ENCODE measurements at regions not wholly inside any gene's neighbourhood (a gene's known extent, or its start where the extent isn't known, plus 50 kb on each side); places are given as distances from the start of the nearest gene placed in this dataset.
A peak's percentile ranks its signal among the peaks of the same experiment; 100 is the strongest.

- TF ChIP-seq, protein P1, sequence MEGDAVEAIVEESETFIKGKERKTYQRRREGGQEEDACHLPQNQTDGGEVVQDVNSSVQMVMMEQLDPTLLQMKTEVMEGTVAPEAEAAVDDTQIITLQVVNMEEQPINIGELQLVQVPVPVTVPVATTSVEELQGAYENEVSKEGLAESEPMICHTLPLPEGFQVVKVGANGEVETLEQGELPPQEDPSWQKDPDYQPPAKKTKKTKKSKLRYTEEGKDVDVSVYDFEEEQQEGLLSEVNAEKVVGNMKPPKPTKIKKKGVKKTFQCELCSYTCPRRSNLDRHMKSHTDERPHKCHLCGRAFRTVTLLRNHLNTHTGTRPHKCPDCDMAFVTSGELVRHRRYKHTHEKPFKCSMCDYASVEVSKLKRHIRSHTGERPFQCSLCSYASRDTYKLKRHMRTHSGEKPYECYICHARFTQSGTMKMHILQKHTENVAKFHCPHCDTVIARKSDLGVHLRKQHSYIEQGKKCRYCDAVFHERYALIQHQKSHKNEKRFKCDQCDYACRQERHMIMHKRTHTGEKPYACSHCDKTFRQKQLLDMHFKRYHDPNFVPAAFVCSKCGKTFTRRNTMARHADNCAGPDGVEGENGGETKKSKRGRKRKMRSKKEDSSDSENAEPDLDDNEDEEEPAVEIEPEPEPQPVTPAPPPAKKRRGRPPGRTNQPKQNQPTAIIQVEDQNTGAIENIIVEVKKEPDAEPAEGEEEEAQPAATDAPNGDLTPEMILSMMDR (IDR thresholded peaks at IDR 0.05; ENCODE audit: extremely low read depth, low read depth, low read length), result no peak
- H3K27ac ChIP-seq (ENCODE audit: low read depth, low read length), result no peak overlapping the region
- DNase-seq (ENCODE audit: insufficient read length, low spot score, missing footprints), result no peak
- no peaks in the 10 kb centered on the region for H3K36me3 ChIP-seq (ENCODE audit: insufficient read depth, low read length)
- H3K4me2 ChIP-seq (ENCODE audit: insufficient read depth, low read length), result no peak overlapping the region
- H3K4me3 ChIP-seq (ENCODE audit: insufficient read depth, low read length), result no peak overlapping the region
- H2AFZ ChIP-seq (ENCODE audit: low read length), result peak overlapping the region; percentile 24
- no peaks in the 10 kb centered on the region for H4K20me1 ChIP-seq (ENCODE audit: insufficient read depth, low read length)
- peaks cover 4% of the 10 kb centered on the region for H3K4me1 ChIP-seq (ENCODE audit: insufficient read depth, low read length)
- no peaks in the 10 kb centered on the region for H3K9me3 ChIP-seq (ENCODE audit: low read depth, low read length)
- no peaks in the 10 kb centered on the region for H3K79me2 ChIP-seq (ENCODE audit: insufficient read depth, low read length)
- no peaks in the 10 kb centered on the region for H3K27me3 ChIP-seq (ENCODE audit: insufficient read depth, low read length)
Observed at GRCh38 chr4:181823183-181823582, 420.0 kb upstream of the TENM3 start.

DNA sequence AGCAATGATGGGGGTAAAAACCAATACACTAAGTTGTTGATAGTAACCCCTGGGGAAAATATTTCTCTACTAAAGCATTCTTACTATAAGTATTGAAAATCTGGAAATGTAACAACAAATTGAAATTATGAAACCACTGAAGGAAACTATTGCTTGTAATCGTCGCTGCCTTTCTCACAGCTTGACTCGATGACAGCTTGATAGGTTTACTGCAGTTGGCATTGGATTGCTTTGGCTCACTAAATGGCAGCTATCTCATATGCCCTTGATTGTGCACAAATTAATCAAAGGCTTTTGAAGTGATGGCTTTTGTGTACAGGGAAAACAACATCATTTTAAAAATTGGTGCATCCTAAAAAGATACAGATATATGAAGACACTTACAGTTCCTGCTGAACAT lies 419.6 kb upstream of the TENM3 start:
- Histone ChIP-seq H2AFZ (ENCODE audit: low read length) (no peak overlapping the region), H3K4me2 (ENCODE audit: insufficient read depth, low read length) (no peak overlapping the region), H3K9me3 (ENCODE audit: low read depth, low read length) (no peaks in the 10 kb centered on the region), H3K4me1 (ENCODE audit: insufficient read depth, low read length) (peaks cover 4% of the 10 kb centered on the region), H3K4me3 (ENCODE audit: insufficient read depth, low read length) (no peak overlapping the region), H4K20me1 (ENCODE audit: insufficient read depth, low read length) (no peaks in the 10 kb centered on the region), H3K27me3 (ENCODE audit: insufficient read depth, low read length) (no peaks in the 10 kb centered on the region), H3K27ac (ENCODE audit: low read depth, low read length) (no peak overlapping the region), H3K36me3 (ENCODE audit: insufficient read depth, low read length) (no peaks in the 10 kb centered on the region), H3K79me2 (ENCODE audit: insufficient read depth, low read length) (no peaks in the 10 kb centered on the region)
- TF ChIP-seq, protein P1 (IDR thresholded peaks at IDR 0.05; ENCODE audit: extremely low read depth, low read depth, low read length), result no peak
- no peak for DNase-seq (ENCODE audit: insufficient read length, low spot score, missing footprints)

- Histone ChIP-seq H3K36me3 (ENCODE audit: insufficient read depth, low read length) (no peaks in the 10 kb centered on the region), H3K4me1 (ENCODE audit: insufficient read depth, low read length) (peaks cover 4% of the 10 kb centered on the region), H3K27me3 (ENCODE audit: insufficient read depth, low read length) (no peaks in the 10 kb centered on the region), H3K79me2 (ENCODE audit: insufficient read depth, low read length) (no peaks in the 10 kb centered on the region), H4K20me1 (ENCODE audit: insufficient read depth, low read length) (no peaks in the 10 kb centered on the region), H2AFZ (ENCODE audit: low read length) (no peak overlapping the region), H3K9me3 (ENCODE audit: low read depth, low read length) (no peaks in the 10 kb centered on the region), H3K4me3 (ENCODE audit: insufficient read depth, low read length) (no peak overlapping the region), H3K4me2 (ENCODE audit: insufficient read depth, low read length) (no peak overlapping the region), H3K27ac (ENCODE audit: low read depth, low read length) (no peak overlapping the region)
- TF ChIP-seq, protein P1 (IDR thresholded peaks at IDR 0.05; ENCODE audit: extremely low read depth, low read depth, low read length), result no peak
- no peak for DNase-seq (ENCODE audit: insufficient read length, low spot score, missing footprints)
Observed at GRCh38 chr4:181825564-181825963, 417.6 kb upstream of the TENM3 start.

DNA sequence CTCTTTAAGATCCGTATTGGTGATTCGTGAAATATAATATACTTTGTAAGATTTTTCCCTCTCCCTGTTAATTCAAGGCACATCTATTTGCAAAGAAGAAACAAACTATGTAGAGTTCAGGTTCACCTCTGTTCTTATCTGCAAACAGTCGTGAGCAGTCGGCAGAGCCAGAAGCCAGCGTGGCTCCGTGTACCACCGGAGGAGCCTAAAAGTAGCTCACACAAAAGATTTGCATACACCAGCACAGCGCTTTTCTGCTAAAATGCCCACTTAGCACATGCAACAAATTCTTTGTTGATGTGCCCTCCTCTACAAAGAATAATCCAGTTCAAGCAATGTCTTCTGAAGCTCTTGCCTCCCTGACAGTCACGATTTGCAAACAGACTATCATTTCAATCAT lies 416.0 kb upstream of the TENM3 start:
- H2AFZ ChIP-seq (ENCODE audit: low read length), result no peak overlapping the region
- no peaks in the 10 kb centered on the region for H3K9me3 ChIP-seq (ENCODE audit: low read depth, low read length)
- DNase-seq (ENCODE audit: insufficient read length, low spot score, missing footprints), result no peak
- no peaks in the 10 kb centered on the region for H3K36me3 ChIP-seq (ENCODE audit: insufficient read depth, low read length)
- H3K27ac ChIP-seq (ENCODE audit: low read depth, low read length), result no peak overlapping the region
- no peaks in the 10 kb centered on the region for H3K27me3 ChIP-seq (ENCODE audit: insufficient read depth, low read length)
- H3K79me2 ChIP-seq (ENCODE audit: insufficient read depth, low read length), result no peaks in the 10 kb centered on the region
- peaks cover under 1% of the 10 kb centered on the region for H3K4me1 ChIP-seq (ENCODE audit: insufficient read depth, low read length)
- no peak overlapping the region for H3K4me2 ChIP-seq (ENCODE audit: insufficient read depth, low read length)
- no peaks in the 10 kb centered on the region for H4K20me1 ChIP-seq (ENCODE audit: insufficient read depth, low read length)
- no peak overlapping the region for H3K4me3 ChIP-seq (ENCODE audit: insufficient read depth, low read length)
- TF ChIP-seq, protein P1 (IDR thresholded peaks at IDR 0.05; ENCODE audit: extremely low read depth, low read depth, low read length), result no peak
